ENCODE measurements at regions not wholly inside any gene's neighbourhood (a gene's known extent, or its start where the extent isn't known, plus 50 kb on each side); places are given as distances from the start of the nearest gene placed in this dataset.

- no peak for TF ChIP-seq CTCF (conservative IDR thresholded peaks at IDR 0.05 in 1 of 2, IDR thresholded peaks at IDR 0.05 in 1 of 2; ENCODE audit: extremely low read depth in 1 of 2, insufficient read depth in 1 of 2, low read depth in 1 of 2, low read length in 2 of 2)
- no peak for TF ChIP-seq EZH2 (IDR thresholded peaks at IDR 0.05; ENCODE audit: borderline replicate concordance, low read length)
These were observed 299.8 kb downstream of the CNTN3 start for GRCh38 chr3:74314696-74315095.
